ENCODE measurements at regions not wholly inside any gene's neighbourhood (a gene's known extent, or its start where the extent isn't known, plus 50 kb on each side); places are given as distances from the start of the nearest gene placed in this dataset.

DNA sequence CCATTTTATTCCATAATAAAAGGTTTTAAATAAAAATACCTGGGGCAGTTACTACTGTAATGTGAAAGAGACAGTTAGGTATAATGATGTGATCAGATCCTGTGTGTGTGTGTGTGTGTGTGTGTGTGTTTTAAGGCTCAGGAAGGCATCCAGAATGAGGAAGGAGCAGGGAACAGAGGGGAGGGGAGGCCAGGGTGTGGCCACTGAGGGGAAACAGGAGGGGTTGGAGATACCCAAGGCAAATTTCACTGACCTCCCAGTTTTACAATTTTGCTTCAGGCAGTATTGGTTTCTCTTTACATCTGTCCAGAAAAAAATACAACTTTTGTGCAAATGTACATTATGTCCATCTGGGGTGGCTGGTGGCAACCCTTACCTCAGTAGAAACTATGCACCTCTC lies 163.5 kb upstream of the FBXO11 start:
- no peak for DNase-seq
- H3K4me3 ChIP-seq (ENCODE audit: low read depth, low read length), result no peak overlapping the region
- Mint-ChIP-seq H3K27me3 (peaks cover 12% of the 10 kb centered on the region), H3K4me3 (no peak overlapping the region), H3K4me1 (no peaks in the 10 kb centered on the region), H3K9me3 (peaks cover 0 to 2% (median 0%) of the 10 kb centered on the region in 7 donors), H3K36me3 (no peaks in the 10 kb centered on the region), H3K27ac (no peak overlapping the region)
- peaks cover 10% of the 10 kb centered on the region for H3K27me3 ChIP-seq (ENCODE audit: control insufficient read depth, insufficient read depth, low read length)
- no peaks in the 10 kb centered on the region for H3K4me1 ChIP-seq (ENCODE audit: control insufficient read depth, insufficient read depth, low read length, poor library complexity, severe bottlenecking)
- ATAC-seq (ENCODE audit: low read depth in 2 of 2), result no peak
- H3K27ac ChIP-seq (ENCODE audit: insufficient read depth, low read length, poor library complexity, severe bottlenecking), result no peak overlapping the region
- H3K9me3 ChIP-seq (ENCODE audit: control insufficient read depth in 2 of 2, low read length in 2 of 2), result no peaks in the 10 kb centered on the region
- no peaks in the 10 kb centered on the region for H3K36me3 ChIP-seq (ENCODE audit: control insufficient read depth, insufficient read depth, low read length)

DNA sequence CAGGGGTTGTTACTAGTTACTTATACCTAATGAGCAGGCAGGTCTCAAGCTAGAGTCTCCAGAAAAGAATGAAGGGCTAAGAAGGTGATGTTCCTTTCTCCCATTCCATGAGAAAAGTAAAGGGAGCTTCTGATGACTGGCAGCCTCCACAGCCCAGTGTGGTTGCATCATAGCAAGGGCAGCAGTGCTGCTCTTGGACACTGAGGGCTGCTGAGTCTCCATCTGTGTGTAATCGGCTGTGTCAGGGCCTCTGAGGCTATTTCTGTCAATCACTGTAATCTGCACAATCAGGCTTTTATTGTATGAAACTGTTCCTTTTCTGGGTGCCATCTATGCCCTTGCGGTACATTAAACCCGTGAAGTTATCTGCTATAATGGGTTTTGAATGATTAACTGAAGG lies 164.1 kb upstream of the FBXO11 start:
- Mint-ChIP-seq H3K27ac (no peak overlapping the region), H3K4me1 (no peaks in the 10 kb centered on the region), H3K9me3 (peaks cover 0 to 2% (median 0%) of the 10 kb centered on the region in 7 donors), H3K36me3 (no peaks in the 10 kb centered on the region), H3K27me3 (peaks cover 12% of the 10 kb centered on the region), H3K4me3 (no peak overlapping the region)
- no peak for ATAC-seq (ENCODE audit: low read depth in 2 of 2)
- no peak for DNase-seq
- Histone ChIP-seq H3K27ac (ENCODE audit: insufficient read depth, low read length, poor library complexity, severe bottlenecking) (no peak overlapping the region), H3K4me1 (ENCODE audit: control insufficient read depth, insufficient read depth, low read length, poor library complexity, severe bottlenecking) (no peaks in the 10 kb centered on the region), H3K9me3 (ENCODE audit: control insufficient read depth in 2 of 2, low read length in 2 of 2) (no peaks in the 10 kb centered on the region), H3K36me3 (ENCODE audit: control insufficient read depth, insufficient read depth, low read length) (no peaks in the 10 kb centered on the region), H3K4me3 (ENCODE audit: low read depth, low read length) (no peak overlapping the region), H3K27me3 (ENCODE audit: control insufficient read depth, insufficient read depth, low read length) (peaks cover 12% of the 10 kb centered on the region)

DNA sequence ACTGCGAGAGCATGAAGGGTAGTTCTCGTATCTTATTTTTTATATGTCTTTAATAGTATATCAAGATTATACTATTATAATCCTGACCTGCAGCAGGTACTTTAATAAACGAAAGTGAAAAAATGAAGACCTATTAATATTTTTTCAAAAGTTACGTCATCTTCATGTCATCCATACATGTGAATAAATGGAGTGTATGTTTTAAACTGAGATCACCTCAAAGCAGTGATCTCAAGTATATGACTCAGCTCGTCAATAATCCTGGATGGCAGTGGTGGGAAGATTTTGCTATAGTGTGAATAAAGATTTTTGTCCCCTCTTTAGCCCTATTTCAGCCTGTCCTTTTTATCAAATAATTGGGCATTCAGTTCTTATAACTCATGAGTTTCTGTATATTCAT lies 166.3 kb upstream of the FBXO11 start:
- Mint-ChIP-seq H3K4me3 (no peak overlapping the region), H3K36me3 (no peaks in the 10 kb centered on the region)
- no peak overlapping the region for H3K4me3 ChIP-seq (ENCODE audit: low read depth, low read length)

DNA sequence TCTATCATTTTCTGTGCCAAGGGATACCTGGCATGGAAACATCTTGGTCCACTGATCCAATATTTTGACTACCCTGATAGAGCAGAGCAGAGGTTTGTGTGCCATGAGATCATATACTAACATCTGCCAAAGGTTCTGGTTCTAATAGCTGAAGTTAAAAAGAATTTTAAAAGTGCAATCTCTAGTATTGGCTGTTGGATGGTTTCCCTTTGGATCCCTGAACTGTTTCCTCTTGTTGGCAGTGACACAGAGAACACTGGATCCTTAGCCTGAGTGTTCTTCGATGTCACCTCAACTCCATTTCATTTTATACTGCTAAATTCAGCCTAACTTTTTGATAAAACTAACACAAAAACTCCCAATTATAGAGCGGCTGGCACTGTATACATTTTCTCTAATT lies 169.3 kb upstream of the FBXO11 start:
- Mint-ChIP-seq H3K36me3 (no peaks in the 10 kb centered on the region), H3K27me3 (peaks cover 30% of the 10 kb centered on the region), H3K9me3 (no peaks in the 10 kb centered on the region), H3K27ac (no peak overlapping the region), H3K4me1 (no peaks in the 10 kb centered on the region), H3K4me3 (no peak overlapping the region)
- Histone ChIP-seq H3K4me3 (ENCODE audit: low read depth, low read length) (no peak overlapping the region), H3K4me1 (ENCODE audit: control insufficient read depth, insufficient read depth, low read length, poor library complexity, severe bottlenecking) (no peaks in the 10 kb centered on the region), H3K36me3 (ENCODE audit: control insufficient read depth, insufficient read depth, low read length) (no peaks in the 10 kb centered on the region), H3K27me3 (ENCODE audit: control insufficient read depth, insufficient read depth, low read length) (peaks cover 12% of the 10 kb centered on the region), H3K9me3 (ENCODE audit: control insufficient read depth in 2 of 2, low read length in 2 of 2) (no peaks in the 10 kb centered on the region), H3K27ac (ENCODE audit: insufficient read depth, low read length, poor library complexity, severe bottlenecking) (no peak overlapping the region)
- no peak for DNase-seq
- no peak for ATAC-seq (ENCODE audit: low read depth in 2 of 2)

More for the DNA sequence above, 166.3 kb upstream of the FBXO11 start:
- H3K4me1 ChIP-seq (ENCODE audit: control insufficient read depth, insufficient read depth, low read length, poor library complexity, severe bottlenecking), result no peaks in the 10 kb centered on the region
- no peaks in the 10 kb centered on the region for H3K36me3 ChIP-seq (ENCODE audit: control insufficient read depth, insufficient read depth, low read length)
- Mint-ChIP-seq H3K4me1 (no peaks in the 10 kb centered on the region), H3K9me3 (peaks cover 0 to 2% (median 0%) of the 10 kb centered on the region in 7 donors), H3K27me3 (peaks cover 17% of the 10 kb centered on the region), H3K27ac (no peak overlapping the region)
- DNase-seq (no peak), ATAC-seq (ENCODE audit: low read depth in 2 of 2) (no peak)
- peaks cover 12% of the 10 kb centered on the region for H3K27me3 ChIP-seq (ENCODE audit: control insufficient read depth, insufficient read depth, low read length)
- no peak overlapping the region for H3K27ac ChIP-seq (ENCODE audit: insufficient read depth, low read length, poor library complexity, severe bottlenecking)
- no peaks in the 10 kb centered on the region for H3K9me3 ChIP-seq (ENCODE audit: control insufficient read depth in 2 of 2, low read length in 2 of 2)

GRCh38 chr2:48080534-48081316 lies 174.4 kb upstream of the FBXO11 start:
- no peak for ATAC-seq (ENCODE audit: low read depth in 2 of 2)
- no peaks in the 10 kb centered on the region for H3K9me3 Mint-ChIP-seq
- no peaks in the 10 kb centered on the region for H3K9me3 ChIP-seq (ENCODE audit: control insufficient read depth in 2 of 2, low read length in 2 of 2)

GRCh38 chr2:48081317-48081628 lies 175.0 kb upstream of the FBXO11 start:
- Mint-ChIP-seq H3K36me3 (no peaks in the 10 kb centered on the region), H3K27ac (no peak overlapping the region), H3K4me3 (no peak overlapping the region), H3K27me3 (peaks cover 39% of the 10 kb centered on the region), H3K9me3 (peaks cover 0 to 2% (median 0%) of the 10 kb centered on the region in 7 donors), H3K4me1 (no peaks in the 10 kb centered on the region)
- no peaks in the 10 kb centered on the region for H3K27me3 ChIP-seq (ENCODE audit: control insufficient read depth, insufficient read depth, low read length)
- H3K4me3 ChIP-seq (ENCODE audit: low read depth, low read length), result no peak overlapping the region
- H3K27ac ChIP-seq (ENCODE audit: insufficient read depth, low read length, poor library complexity, severe bottlenecking), result no peak overlapping the region
- H3K9me3 ChIP-seq (ENCODE audit: control insufficient read depth in 2 of 2, low read length in 2 of 2), result no peaks in the 10 kb centered on the region
- no peak for ATAC-seq (ENCODE audit: low read depth in 2 of 2)
- no peaks in the 10 kb centered on the region for H3K36me3 ChIP-seq (ENCODE audit: control insufficient read depth, insufficient read depth, low read length)
- DNase-seq, result no peak
- no peaks in the 10 kb centered on the region for H3K4me1 ChIP-seq (ENCODE audit: control insufficient read depth, insufficient read depth, low read length, poor library complexity, severe bottlenecking)

More at GRCh38 chr2:48080534-48081316, 174.4 kb upstream of the FBXO11 start:
- no peak overlapping the region for H3K27ac Mint-ChIP-seq
- H3K36me3 ChIP-seq (ENCODE audit: control insufficient read depth, insufficient read depth, low read length), result no peaks in the 10 kb centered on the region
- no peaks in the 10 kb centered on the region for H3K36me3 Mint-ChIP-seq
- H3K4me3 ChIP-seq (ENCODE audit: low read depth, low read length), result no peak overlapping the region
- H3K4me3 Mint-ChIP-seq, result no peak overlapping the region
- no peaks in the 10 kb centered on the region for H3K4me1 ChIP-seq (ENCODE audit: control insufficient read depth, insufficient read depth, low read length, poor library complexity, severe bottlenecking)
- no peaks in the 10 kb centered on the region for H3K4me1 Mint-ChIP-seq
- DNase-seq, result no peak
- H3K27ac ChIP-seq (ENCODE audit: insufficient read depth, low read length, poor library complexity, severe bottlenecking), result no peak overlapping the region
- peaks cover 39% of the 10 kb centered on the region for H3K27me3 Mint-ChIP-seq
- H3K27me3 ChIP-seq (ENCODE audit: control insufficient read depth, insufficient read depth, low read length), result no peaks in the 10 kb centered on the region

- ATAC-seq (ENCODE audit: low read depth in 2 of 2) (no peak), DNase-seq (no peak)
- Mint-ChIP-seq H3K4me1 (no peaks in the 10 kb centered on the region), H3K36me3 (no peaks in the 10 kb centered on the region), H3K27ac (no peak overlapping the region), H3K27me3 (peaks cover 38% of the 10 kb centered on the region), H3K4me3 (no peak overlapping the region), H3K9me3 (peaks cover 0 to 2% (median 0%) of the 10 kb centered on the region in 7 donors)
- no peaks in the 10 kb centered on the region for H3K4me1 ChIP-seq (ENCODE audit: control insufficient read depth, insufficient read depth, low read length, poor library complexity, severe bottlenecking)
- no peak overlapping the region for H3K27ac ChIP-seq (ENCODE audit: insufficient read depth, low read length, poor library complexity, severe bottlenecking)
- no peaks in the 10 kb centered on the region for H3K9me3 ChIP-seq (ENCODE audit: control insufficient read depth in 2 of 2, low read length in 2 of 2)
- H3K27me3 ChIP-seq (ENCODE audit: control insufficient read depth, insufficient read depth, low read length), result peaks cover 7% of the 10 kb centered on the region
- H3K36me3 ChIP-seq (ENCODE audit: control insufficient read depth, insufficient read depth, low read length), result no peaks in the 10 kb centered on the region
- H3K4me3 ChIP-seq (ENCODE audit: low read depth, low read length), result no peak overlapping the region
These were observed 179.6 kb upstream of the FBXO11 start for GRCh38 chr2:48085888-48086287.

GRCh38 chr2:48088994-48089393 lies 182.7 kb upstream of the FBXO11 start:
- H3K27ac ChIP-seq (ENCODE audit: insufficient read depth, low read length, poor library complexity, severe bottlenecking), result no peak overlapping the region
- Mint-ChIP-seq H3K27me3 (peaks cover 46% of the 10 kb centered on the region), H3K4me1 (no peaks in the 10 kb centered on the region), H3K36me3 (no peaks in the 10 kb centered on the region), H3K27ac (no peak overlapping the region), H3K4me3 (no peak overlapping the region), H3K9me3 (peaks cover 0 to 2% (median 0%) of the 10 kb centered on the region in 7 donors)
- H3K9me3 ChIP-seq (ENCODE audit: control insufficient read depth in 2 of 2, low read length in 2 of 2), result no peaks in the 10 kb centered on the region
- DNase-seq, result no peak
- H3K4me3 ChIP-seq (ENCODE audit: low read depth, low read length), result no peak overlapping the region
- no peaks in the 10 kb centered on the region for H3K4me1 ChIP-seq (ENCODE audit: control insufficient read depth, insufficient read depth, low read length, poor library complexity, severe bottlenecking)
- no peaks in the 10 kb centered on the region for H3K36me3 ChIP-seq (ENCODE audit: control insufficient read depth, insufficient read depth, low read length)
- no peak for ATAC-seq (ENCODE audit: low read depth in 2 of 2)
- peaks cover 10% of the 10 kb centered on the region for H3K27me3 ChIP-seq (ENCODE audit: control insufficient read depth, insufficient read depth, low read length)
